Osteoblast (primary cell): ENCODE measurements at regions not wholly inside any gene's neighbourhood (a gene's known extent, or its start where the extent isn't known, plus 50 kb on each side); places are given as distances from the start of the nearest gene placed in this dataset.

Experiments used
- DNase-seq: peaks from one replicate; pipeline ENCODE4 v3.0.0; 2011; ENCODE audit warnings: low spot score, mixed read lengths; ENCODE audit not compliant: insufficient read length; ENCODE audit errors: missing footprints
- H2AFZ ChIP-seq: 2 replicates; pipeline ENCODE4 v1.6.0; 2011; ENCODE audit warnings: mild to moderate bottlenecking, low read length
- H3K27ac ChIP-seq: 2 replicates; pipeline ENCODE4 v1.5.1; 2011; ENCODE audit warnings: mild to moderate bottlenecking, low read depth, low read length, moderate library complexity
- H3K27me3 ChIP-seq: 2 replicates; pipeline ENCODE4 v1.6.0; 2012; ENCODE audit warnings: mild to moderate bottlenecking, control low read depth, inconsistent platforms, low read length, moderate library complexity; ENCODE audit not compliant: insufficient read depth
- H3K36me3 ChIP-seq: 2 replicates; pipeline ENCODE4 v1.5.1; 2011; ENCODE audit warnings: mild to moderate bottlenecking, low read length, control low read depth, moderate library complexity; ENCODE audit not compliant: insufficient read depth
- H3K4me1 ChIP-seq: 2 replicates; pipeline ENCODE4 v1.5.1; 2011; ENCODE audit warnings: mild to moderate bottlenecking, low read length, control low read depth, moderate library complexity; ENCODE audit not compliant: insufficient read depth
- H3K4me2 ChIP-seq: 2 replicates; pipeline ENCODE4 v1.6.0; 2011; ENCODE audit warnings: mild to moderate bottlenecking, low read length; ENCODE audit not compliant: insufficient read depth
- H3K4me3 ChIP-seq: fragments of 200-600 bp; sonication (generic); 3 replicates; pipeline ENCODE4 v1.5.1; 2012; ENCODE audit warnings: mild to moderate bottlenecking, low read length, inconsistent platforms; ENCODE audit not compliant: insufficient read depth
- H3K79me2 ChIP-seq: 2 replicates; pipeline ENCODE4 v1.6.0; 2012; ENCODE audit warnings: mild to moderate bottlenecking, low read length, control low read depth, inconsistent platforms; ENCODE audit not compliant: insufficient read depth
- H3K9me3 ChIP-seq: 2 replicates; pipeline ENCODE4 v1.5.1; 2011; ENCODE audit warnings: low read depth, low read length, control low read depth
- H4K20me1 ChIP-seq: 2 replicates; pipeline ENCODE4 v1.6.0; 2012; ENCODE audit warnings: mild to moderate bottlenecking, low read length, control low read depth; ENCODE audit not compliant: insufficient read depth
- CTCF ChIP-seq: IDR thresholded peaks from 2 replicates; pipeline ENCODE4 v1.5.1; 2011; ENCODE audit warnings: mild to moderate bottlenecking, low read depth, low read length, moderate library complexity; ENCODE audit errors: extremely low read depth

- no peak overlapping the region for H2AFZ ChIP-seq
- no peaks in the 10 kb centered on the region for H4K20me1 ChIP-seq
- H3K4me1 ChIP-seq, result no peaks in the 10 kb centered on the region
- H3K9me3 ChIP-seq, result peaks cover 2% of the 10 kb centered on the region
- no peak for TF ChIP-seq CTCF
- H3K4me3 ChIP-seq, result no peak overlapping the region
- H3K36me3 ChIP-seq, result no peaks in the 10 kb centered on the region
- H3K79me2 ChIP-seq, result no peaks in the 10 kb centered on the region
- H3K27me3 ChIP-seq, result no peaks in the 10 kb centered on the region
- H3K4me2 ChIP-seq, result no peak overlapping the region
- no peak overlapping the region for H3K27ac ChIP-seq
- no peak for DNase-seq
These were observed 249.5 kb downstream of the CBLN4 start for GRCh38 chr20:55755861-55756260.

DNA sequence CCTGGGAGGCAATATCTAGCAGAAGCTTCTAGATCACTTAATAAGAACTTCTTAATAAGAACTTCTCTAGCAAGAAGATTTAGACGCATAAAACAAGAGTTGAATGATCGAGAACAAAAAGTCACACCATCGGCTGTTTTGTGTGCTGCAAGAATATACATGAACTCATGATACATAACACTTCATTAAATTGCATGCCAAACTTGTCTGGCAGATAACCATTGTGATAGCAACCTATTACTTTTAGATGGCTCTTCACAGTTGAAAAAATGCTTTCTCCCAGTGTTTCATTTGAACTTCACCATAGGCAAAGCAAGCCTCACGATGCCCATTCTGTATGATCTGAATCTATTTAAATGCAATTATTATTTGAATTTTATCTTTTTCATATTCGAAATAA, 249.9 kb downstream of the CBLN4 start:
- H3K4me1 ChIP-seq, result no peaks in the 10 kb centered on the region
- H3K27ac ChIP-seq, result no peak overlapping the region
- no peak for TF ChIP-seq CTCF
- H3K4me2 ChIP-seq, result no peak overlapping the region
- H2AFZ ChIP-seq, result no peak overlapping the region
- no peaks in the 10 kb centered on the region for H3K79me2 ChIP-seq
- H3K36me3 ChIP-seq, result no peaks in the 10 kb centered on the region
- no peak for DNase-seq
- H4K20me1 ChIP-seq, result no peaks in the 10 kb centered on the region
- no peaks in the 10 kb centered on the region for H3K27me3 ChIP-seq
- peaks cover 2% of the 10 kb centered on the region for H3K9me3 ChIP-seq
- H3K4me3 ChIP-seq, result no peak overlapping the region

DNA sequence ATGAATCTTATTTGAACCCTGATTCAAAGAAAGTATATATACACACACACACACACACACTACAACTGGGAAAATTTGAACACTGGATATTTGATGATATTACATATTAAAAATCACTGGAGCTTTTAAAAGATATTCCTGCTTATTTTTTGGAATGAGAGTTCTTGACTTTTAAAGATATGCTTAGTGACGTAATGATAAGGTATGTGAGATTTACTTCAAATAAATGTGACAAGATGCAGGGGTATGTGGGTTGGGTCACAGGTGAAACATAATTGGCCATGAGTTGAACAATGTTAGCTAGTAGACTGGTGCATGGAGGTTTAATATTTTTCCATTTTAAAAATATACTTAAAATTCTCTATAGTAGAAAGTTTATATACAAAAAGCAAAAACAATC, 258.6 kb downstream of the CBLN4 start:
- TF ChIP-seq CTCF, result no peak
- Histone ChIP-seq H2AFZ (no peak overlapping the region), H3K27me3 (no peaks in the 10 kb centered on the region)

GRCh38 chr20:55745840-55746239, 259.5 kb downstream of the CBLN4 start:
- Histone ChIP-seq H3K9me3 (no peaks in the 10 kb centered on the region), H4K20me1 (no peaks in the 10 kb centered on the region), H3K79me2 (no peaks in the 10 kb centered on the region), H2AFZ (no peak overlapping the region), H3K4me2 (no peak overlapping the region), H3K36me3 (no peaks in the 10 kb centered on the region), H3K4me1 (no peaks in the 10 kb centered on the region), H3K4me3 (no peak overlapping the region), H3K27me3 (no peaks in the 10 kb centered on the region), H3K27ac (no peak overlapping the region)
- DNase-seq, result no peak
- no peak for TF ChIP-seq CTCF

More for the DNA sequence above, 258.6 kb downstream of the CBLN4 start:
- Histone ChIP-seq H3K79me2 (no peaks in the 10 kb centered on the region), H3K27ac (no peak overlapping the region), H3K4me1 (no peaks in the 10 kb centered on the region), H4K20me1 (no peaks in the 10 kb centered on the region), H3K36me3 (no peaks in the 10 kb centered on the region), H3K4me3 (no peak overlapping the region), H3K9me3 (no peaks in the 10 kb centered on the region), H3K4me2 (no peak overlapping the region)
- DNase-seq, result no peak
